22Rv1 (cell line): ENCODE measurements at regions not wholly inside any gene's neighbourhood (a gene's known extent, or its start where the extent isn't known, plus 50 kb on each side); places are given as distances from the start of the nearest gene placed in this dataset.

ENCODE experiments used
- H3K27ac ChIP-seq: fragments of 450-650 bp; 2 replicates; pipeline ENCODE4 v1.5.1; 2017
- ZFX ChIP-seq: fragments of 450-650 bp; IDR thresholded peaks from 2 replicates; pipeline ENCODE4 v1.6.1; 2017; ENCODE audit warnings: antibody characterized with exemption, borderline replicate concordance
- TF ChIP-seq, protein P1 (sequence below): fragments of 450-650 bp; IDR thresholded peaks from 2 replicates; pipeline ENCODE4 v1.5.1; 2017; ENCODE audit warnings: mild to moderate bottlenecking

DNA sequence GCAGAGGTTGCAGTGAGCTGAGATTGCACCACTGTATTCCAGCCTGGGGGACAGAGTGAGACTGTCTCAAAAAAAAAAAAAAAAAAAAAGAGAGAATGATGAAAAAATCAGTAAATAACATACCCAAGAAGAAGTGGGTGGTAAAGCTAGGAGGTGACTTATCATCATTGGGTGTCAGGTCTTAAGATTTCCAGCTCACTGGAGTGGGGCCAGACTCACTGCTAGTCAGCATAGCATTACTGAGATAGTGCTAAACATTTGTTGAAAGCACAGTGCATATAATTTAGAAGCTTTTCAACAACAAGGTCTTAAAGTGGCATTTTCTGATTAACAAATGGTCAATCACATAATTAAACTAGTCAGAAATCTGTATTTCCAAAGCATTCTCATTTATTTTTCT is 221.8 kb upstream of the GYPA start:
- TF ChIP-seq, protein P1, sequence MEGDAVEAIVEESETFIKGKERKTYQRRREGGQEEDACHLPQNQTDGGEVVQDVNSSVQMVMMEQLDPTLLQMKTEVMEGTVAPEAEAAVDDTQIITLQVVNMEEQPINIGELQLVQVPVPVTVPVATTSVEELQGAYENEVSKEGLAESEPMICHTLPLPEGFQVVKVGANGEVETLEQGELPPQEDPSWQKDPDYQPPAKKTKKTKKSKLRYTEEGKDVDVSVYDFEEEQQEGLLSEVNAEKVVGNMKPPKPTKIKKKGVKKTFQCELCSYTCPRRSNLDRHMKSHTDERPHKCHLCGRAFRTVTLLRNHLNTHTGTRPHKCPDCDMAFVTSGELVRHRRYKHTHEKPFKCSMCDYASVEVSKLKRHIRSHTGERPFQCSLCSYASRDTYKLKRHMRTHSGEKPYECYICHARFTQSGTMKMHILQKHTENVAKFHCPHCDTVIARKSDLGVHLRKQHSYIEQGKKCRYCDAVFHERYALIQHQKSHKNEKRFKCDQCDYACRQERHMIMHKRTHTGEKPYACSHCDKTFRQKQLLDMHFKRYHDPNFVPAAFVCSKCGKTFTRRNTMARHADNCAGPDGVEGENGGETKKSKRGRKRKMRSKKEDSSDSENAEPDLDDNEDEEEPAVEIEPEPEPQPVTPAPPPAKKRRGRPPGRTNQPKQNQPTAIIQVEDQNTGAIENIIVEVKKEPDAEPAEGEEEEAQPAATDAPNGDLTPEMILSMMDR: no peak
- TF ChIP-seq ZFX: no peak
- H3K27ac ChIP-seq: no peak overlapping the region

DNA sequence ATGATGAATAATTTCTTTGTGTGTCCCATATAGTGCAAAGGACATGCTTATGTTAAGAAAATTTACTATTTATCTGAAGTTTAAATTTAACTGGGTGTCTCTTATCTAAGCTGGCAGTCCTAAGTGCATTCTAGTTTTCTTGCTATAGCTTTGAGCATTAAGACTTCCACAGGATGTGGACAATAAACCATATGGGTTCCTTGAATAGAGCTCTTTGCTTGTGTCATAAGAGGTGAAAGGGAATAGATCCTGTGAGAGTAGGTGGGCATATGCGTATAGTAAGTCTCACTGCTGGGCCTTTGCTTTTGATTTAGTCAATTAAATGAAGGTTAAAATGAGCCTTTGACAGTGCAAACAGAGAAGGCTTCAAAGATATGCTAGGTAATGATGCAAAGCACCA is 223.4 kb upstream of the GYPA start:
- TF ChIP-seq, protein P1: no peak
- TF ChIP-seq ZFX: no peak

DNA sequence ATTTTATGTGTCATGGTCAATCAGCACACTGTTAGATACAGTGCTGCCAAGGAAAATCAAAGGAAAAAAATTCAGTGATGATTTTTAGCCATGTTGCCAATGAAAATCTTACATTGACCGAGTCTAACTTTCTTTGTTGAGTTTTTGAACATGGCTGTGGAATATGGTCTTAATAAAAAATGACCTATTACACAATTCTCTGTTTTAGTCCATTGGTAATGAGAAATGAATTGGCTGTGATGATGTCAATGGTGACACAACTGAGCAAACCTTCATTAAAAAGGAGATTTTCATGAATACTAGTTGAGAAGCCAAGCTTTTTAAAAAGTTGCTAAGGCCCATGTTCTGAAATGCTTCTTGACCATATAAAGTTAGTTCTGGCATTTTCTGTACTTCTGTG is 225.9 kb upstream of the GYPA start:
- H3K27ac ChIP-seq: no peak overlapping the region
- no peak for TF ChIP-seq ZFX
- TF ChIP-seq, protein P1: no peak

More for the DNA sequence above, 223.4 kb upstream of the GYPA start:
- no peak overlapping the region for H3K27ac ChIP-seq

GRCh38 chr4:144371485-144371884 is 231.0 kb upstream of the GYPA start:
- TF ChIP-seq ZFX: no peak
- TF ChIP-seq, protein P1: no peak
- H3K27ac ChIP-seq: no peak overlapping the region

- H3K27ac ChIP-seq: no peak overlapping the region
- TF ChIP-seq ZFX: no peak
- TF ChIP-seq, protein P1: no peak
These were observed 233.5 kb upstream of the GYPA start for GRCh38 chr4:144374065-144374464.

DNA sequence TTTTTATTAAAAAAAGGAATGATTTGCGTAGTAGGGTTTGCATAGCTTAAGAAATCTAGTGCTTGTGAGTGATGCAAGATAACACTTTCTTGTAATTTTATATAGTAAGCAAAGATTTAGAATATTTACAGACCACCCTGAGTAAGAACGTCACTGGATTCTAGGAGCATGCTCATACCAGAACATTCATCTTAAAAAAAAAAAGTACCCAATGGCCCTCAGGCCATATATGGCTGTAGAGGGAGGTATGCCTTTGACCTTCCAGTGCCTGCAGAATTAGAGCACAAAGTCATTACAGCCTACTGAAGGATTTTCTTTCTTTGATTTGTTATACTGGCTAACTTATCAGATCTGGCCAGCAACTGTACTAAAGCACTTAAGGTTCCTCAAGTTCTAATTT is 236.3 kb upstream of the GYPA start:
- H3K27ac ChIP-seq: no peak overlapping the region
- TF ChIP-seq ZFX: no peak
- TF ChIP-seq, protein P1: no peak

- H3K27ac ChIP-seq: no peak overlapping the region
- TF ChIP-seq, protein P1: no peak
- no peak for TF ChIP-seq ZFX
These were observed 243.9 kb upstream of the GYPA start for GRCh38 chr4:144384408-144384807.
